BE2C (cell line): ENCODE measurements at regions not wholly inside any gene's neighbourhood (a gene's known extent, or its start where the extent isn't known, plus 50 kb on each side); places are given as distances from the start of the nearest gene placed in this dataset.

ENCODE experiments used
- DNase-seq: peaks from one replicate; pipeline ENCODE4 v3.0.0-alpha.2; 2020
- H3K27me3 ChIP-seq: fragments of 250-450 bp; sonication (Bioruptor Pico); 2 replicates; pipeline ENCODE4 v1.5.1; 2020; ENCODE audit warnings: mild to moderate bottlenecking
- H3K36me3 ChIP-seq: fragments of 250-450 bp; sonication (Bioruptor Pico); 2 replicates; pipeline ENCODE4 v1.5.1; 2020; ENCODE audit warnings: mild to moderate bottlenecking
- H3K4me1 ChIP-seq: fragments of 250-450 bp; sonication (Bioruptor Pico); 2 replicates; pipeline ENCODE4 v1.5.1; 2020
- H3K4me3 ChIP-seq: 2 replicates; pipeline ENCODE4 v1.5.1; 2011; ENCODE audit warnings: low read depth, low read length
- H3K9me3 ChIP-seq: fragments of 250-450 bp; sonication (Bioruptor Pico); 2 replicates; pipeline ENCODE4 v1.5.1; 2020
- CTCF ChIP-seq: IDR thresholded peaks from 2 replicates; pipeline ENCODE4 v1.5.1; 2012; ENCODE audit warnings: mild to moderate bottlenecking, low read depth, low read length

GRCh38 chr18:61975526-61976326 is 82.9 kb upstream of the RNF152 start:
- no peaks in the 10 kb centered on the region for H3K27me3 ChIP-seq
- TF ChIP-seq CTCF, result no peak
- no peaks in the 10 kb centered on the region for H3K9me3 ChIP-seq
- H3K36me3 ChIP-seq, result no peaks in the 10 kb centered on the region
- no peak overlapping the region for H3K4me3 ChIP-seq
- DNase-seq, result no peak
- no peaks in the 10 kb centered on the region for H3K4me1 ChIP-seq

GRCh38 chr18:61973273-61974115 is 80.7 kb upstream of the RNF152 start:
- Histone ChIP-seq H3K36me3 (no peaks in the 10 kb centered on the region), H3K9me3 (no peaks in the 10 kb centered on the region), H3K4me3 (no peak overlapping the region), H3K4me1 (no peaks in the 10 kb centered on the region), H3K27me3 (no peaks in the 10 kb centered on the region)
- no peak for TF ChIP-seq CTCF
- DNase-seq, result no peak

GRCh38 chr18:61972389-61973264 is 79.8 kb upstream of the RNF152 start:
- Histone ChIP-seq H3K4me3 (no peak overlapping the region), H3K9me3 (no peaks in the 10 kb centered on the region), H3K36me3 (no peaks in the 10 kb centered on the region), H3K27me3 (no peaks in the 10 kb centered on the region), H3K4me1 (no peaks in the 10 kb centered on the region)
- no peak for TF ChIP-seq CTCF
- no peak for DNase-seq

- Histone ChIP-seq H3K9me3 (no peaks in the 10 kb centered on the region), H3K4me3 (no peak overlapping the region), H3K36me3 (no peaks in the 10 kb centered on the region), H3K27me3 (no peaks in the 10 kb centered on the region), H3K4me1 (no peaks in the 10 kb centered on the region)
- TF ChIP-seq CTCF, result no peak
- DNase-seq, result no peak
Observed at GRCh38 chr18:61967252-61967891, 74.6 kb upstream of the RNF152 start.

DNA sequence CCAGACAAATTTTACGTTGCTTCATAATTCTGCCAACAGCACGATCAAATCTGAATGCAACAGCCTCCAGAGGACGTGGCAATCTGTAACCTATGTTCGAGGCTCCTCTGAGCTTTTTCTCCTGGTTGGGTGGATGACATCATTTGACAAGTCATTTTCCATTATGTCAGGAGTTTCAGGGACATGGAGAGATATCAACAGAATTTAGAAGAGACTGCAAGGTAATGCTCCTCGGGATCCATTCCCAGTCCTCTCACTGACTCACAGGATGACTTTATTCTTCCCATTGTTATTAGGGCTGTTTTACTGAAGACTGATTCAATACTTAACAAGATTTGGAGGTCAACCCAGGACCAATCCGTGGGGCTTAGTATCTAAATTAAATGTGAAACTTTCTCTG is 72.5 kb upstream of the RNF152 start:
- no peaks in the 10 kb centered on the region for H3K36me3 ChIP-seq
- H3K4me3 ChIP-seq, result no peak overlapping the region
- H3K4me1 ChIP-seq, result no peaks in the 10 kb centered on the region
- H3K27me3 ChIP-seq, result no peaks in the 10 kb centered on the region
- no peak for DNase-seq
- H3K9me3 ChIP-seq, result no peaks in the 10 kb centered on the region
- no peak for TF ChIP-seq CTCF
